Limb (tissue), 2 donors: ENCODE measurements at regions not wholly inside any gene's neighbourhood (a gene's known extent, or its start where the extent isn't known, plus 50 kb on each side); places are given as distances from the start of the nearest gene placed in this dataset.
"Not testable (repeated sequence)": the region's sequence is repeated elsewhere in the genome, so short reads cannot be mapped to it uniquely, and the experiment has no call there.

Source experiments
- DNase-seq, 2 donors: peaks; one replicate each; pipeline ENCODE4 v3.0.0-alpha.2; 2016; ENCODE audit errors: extremely low spot score in 2 of 2

DNA sequence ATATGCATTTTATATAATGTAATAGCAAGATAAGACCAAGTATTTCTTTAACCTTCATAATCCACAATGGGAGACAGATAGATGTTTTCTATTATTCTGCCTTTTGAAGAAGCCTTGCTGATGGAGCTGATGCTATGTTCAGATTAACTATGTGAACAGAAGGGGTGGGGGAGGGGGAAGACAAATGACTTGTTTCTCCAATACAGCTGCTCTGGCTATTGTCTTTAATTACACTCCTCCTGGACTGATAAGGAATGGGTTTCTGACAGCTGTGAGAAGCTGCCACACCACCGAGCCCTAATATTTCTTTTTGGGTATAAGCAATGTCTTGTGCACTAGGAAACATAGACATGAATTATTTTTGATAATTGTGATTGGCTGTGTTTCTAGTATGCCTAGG, 62.0 kb downstream of the CAVIN4 start:
- DNase-seq, result no peak

DNA sequence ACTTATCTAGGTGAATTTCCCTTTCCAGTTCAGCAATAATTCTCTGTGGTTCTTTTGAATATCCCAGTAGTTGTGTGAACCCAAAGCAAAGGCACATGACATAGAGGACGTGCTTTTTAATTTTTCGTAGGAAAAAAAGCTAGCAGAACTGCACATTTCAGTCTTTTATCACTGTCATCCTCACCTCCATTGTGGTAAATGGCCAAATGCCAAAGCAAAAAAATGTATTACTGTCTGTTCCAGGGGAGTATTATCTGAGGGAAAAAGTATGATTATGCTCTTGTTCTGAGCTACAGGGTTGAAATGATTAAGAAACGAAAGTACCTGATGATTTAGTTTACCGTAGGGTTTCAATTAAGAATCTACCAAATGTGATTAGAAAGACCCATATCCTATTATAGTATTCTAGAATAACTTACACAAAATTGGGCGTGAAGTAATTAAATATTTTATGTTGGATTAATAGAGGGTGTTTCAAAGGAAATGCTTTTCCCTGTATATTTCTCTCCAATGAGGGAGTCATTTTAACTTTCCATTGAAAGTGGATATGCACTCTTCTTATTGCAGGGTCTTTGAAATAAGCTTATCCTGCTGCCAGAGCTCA, 62.7 kb downstream of the CAVIN4 start:
- DNase-seq, result no peak

DNA sequence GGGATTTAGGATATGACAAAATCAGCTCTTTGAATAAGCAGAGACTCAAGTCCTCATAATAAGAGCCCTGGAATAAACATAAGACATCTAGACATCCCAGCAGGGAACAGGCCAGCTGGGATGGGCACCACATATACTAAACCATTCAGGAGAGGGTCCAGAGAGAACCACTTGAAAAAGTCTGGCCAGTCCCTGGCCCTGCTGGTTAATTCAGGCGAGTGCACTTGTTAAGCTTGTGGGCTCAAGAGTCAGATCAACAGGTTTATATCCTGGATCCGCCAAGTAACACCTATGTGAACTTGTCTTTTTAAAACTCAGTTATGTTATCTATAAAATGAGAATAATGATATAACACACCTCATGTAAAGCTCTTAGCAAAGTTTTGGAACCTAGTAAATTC, 63.3 kb downstream of the CAVIN4 start:
- no peak for DNase-seq

DNA sequence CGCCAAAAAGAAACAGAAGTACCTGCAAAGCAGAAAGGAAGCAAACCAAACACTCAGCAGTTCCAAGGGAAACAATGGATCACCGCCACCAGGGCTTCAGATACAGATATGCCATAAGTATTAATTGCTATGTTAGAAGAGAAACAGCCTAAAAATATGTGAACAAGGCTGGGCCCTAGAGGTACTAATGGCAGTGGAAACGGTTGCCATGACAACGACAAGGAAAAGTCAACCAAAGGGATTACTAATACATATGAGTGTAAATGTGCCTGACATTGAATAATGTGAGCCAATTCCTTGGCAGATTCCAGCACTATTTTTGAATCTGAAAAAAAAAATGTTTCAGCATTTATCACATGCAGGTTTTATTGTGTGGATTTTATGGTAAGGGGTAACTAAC, 75.0 kb downstream of the CAVIN4 start:
- DNase-seq, result no peak

DNA sequence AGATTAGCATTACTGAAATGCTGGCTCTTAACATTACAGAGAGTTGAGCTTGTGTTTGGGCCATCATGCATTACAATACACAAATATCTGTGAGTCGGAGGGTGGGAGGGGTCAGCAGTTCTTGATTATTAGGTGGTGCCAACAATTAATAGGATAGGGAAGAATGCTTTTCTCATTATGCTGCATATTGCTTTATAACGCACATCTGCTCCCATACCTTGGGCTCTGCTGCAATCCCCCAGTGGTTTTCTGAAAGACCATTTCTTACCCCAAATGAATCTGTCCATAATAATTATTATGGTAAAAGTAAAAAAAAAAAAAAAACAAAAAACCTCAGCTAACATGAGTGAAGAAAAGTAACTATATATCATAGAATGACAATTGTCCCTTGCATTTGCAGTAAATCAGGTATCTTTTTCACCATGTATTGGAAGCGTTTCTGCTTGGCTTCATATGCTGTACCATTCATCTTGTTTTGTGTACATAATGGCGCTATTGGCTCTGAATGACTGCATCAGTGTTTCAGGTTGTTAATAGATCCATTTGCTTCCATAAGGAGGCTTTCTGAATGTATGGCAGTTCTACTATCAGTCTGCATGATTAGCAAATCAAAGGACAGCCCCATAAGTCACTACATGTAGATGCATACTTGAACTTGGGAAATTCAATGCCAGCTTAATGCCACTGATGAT, 75.9 kb downstream of the CAVIN4 start:
- DNase-seq, result no peak

DNA sequence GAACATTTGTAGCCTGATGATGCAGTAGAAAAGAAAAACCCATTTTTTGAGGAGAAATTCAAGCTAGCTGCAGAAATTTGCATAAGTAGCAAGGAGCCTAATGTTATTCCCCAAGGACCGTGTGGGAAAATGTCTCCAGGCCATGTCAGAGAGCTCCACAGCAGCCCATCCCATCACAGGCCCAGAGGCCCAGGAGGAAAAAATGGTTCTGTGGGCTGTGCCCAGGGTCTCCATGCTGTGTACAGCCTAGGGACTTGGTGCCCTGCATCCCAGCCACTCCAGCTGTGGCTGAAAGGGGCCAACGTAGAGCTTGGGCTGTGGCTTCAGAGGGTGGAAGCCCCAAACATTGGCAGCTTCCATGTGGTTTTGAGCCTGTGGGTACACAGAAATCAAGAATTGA, 79.0 kb downstream of the CAVIN4 start:
- DNase-seq, result not testable (repeated sequence)

DNA sequence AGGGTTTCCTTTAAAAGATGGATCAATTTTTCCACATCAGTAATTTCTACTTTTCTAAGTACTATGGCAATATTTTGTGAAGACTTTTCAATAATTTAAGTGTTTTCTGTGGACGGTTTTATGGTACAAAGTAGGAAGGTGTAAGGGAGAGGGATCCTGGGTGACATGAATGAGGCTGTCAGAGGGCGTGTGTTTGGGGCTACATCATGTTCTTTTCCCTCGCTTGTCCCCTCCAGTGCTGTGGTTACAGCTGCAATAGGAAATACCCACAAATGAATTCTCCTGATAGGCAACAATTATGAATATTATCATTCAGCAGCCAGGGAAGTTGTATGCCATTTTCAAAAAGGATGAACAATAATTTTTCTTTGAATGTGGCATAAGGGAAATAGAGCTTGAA, 83.8 kb downstream of the CAVIN4 start:
- DNase-seq, result no peak

DNA sequence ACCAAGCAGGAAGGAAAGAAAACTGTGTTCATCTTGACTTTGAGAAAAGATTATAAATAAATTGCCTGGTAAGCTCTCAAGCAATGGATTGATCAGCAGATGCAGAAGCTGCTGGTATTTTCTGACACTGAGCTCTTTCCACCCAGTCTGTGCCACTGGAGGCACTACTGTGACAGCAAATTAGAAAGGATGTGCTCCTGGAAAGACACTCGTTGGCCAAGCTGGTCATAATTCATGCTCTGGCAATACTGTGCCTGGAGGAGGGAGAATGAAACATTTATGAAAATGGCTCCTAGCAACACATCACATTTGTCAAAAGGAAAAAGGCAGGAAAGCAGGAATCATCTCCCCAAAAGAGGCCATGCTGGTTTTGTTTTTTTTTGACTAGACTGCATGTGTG, 84.2 kb downstream of the CAVIN4 start:
- no peak for DNase-seq

DNA sequence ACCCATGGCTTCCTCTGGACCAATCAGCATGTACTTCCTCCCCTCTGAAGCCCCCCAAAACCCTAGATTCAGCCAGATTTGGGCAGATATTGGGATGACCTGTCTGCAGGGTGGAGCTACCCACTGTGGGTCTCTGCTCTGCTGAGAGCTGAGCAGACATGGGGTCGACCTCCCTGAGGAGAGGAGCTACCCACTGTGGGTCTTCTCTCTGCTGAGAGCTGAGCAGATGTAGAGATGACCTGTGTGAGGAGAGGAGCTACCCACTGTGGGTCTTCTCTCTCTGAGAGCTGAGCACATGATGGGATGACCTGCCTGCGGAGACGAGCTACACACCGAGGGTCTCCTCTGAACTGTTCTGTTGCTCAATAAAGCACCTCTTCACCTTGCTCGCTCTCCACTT, 89.6 kb downstream of the CAVIN4 start:
- DNase-seq, result no peak

DNA sequence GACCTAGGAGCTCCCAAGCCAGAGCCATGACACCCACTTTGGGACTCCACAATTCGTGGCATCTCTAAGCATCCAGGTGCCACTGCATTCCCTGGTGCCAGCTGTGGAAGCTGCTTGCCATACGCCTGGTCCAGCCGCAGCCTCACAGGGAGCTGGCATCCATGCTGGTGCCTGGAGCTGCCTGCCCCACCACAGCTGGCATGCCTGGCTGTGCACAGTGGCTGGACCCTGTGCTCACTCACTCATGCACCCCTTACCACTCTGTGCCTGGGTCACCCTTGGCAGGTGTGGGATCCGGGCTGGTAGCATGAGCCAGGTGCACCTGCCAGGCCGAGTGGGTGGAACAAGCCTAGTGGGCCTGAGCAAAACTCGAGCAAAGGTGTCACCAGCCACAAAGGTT, 90.1 kb downstream of the CAVIN4 start:
- DNase-seq, result no peak

DNA sequence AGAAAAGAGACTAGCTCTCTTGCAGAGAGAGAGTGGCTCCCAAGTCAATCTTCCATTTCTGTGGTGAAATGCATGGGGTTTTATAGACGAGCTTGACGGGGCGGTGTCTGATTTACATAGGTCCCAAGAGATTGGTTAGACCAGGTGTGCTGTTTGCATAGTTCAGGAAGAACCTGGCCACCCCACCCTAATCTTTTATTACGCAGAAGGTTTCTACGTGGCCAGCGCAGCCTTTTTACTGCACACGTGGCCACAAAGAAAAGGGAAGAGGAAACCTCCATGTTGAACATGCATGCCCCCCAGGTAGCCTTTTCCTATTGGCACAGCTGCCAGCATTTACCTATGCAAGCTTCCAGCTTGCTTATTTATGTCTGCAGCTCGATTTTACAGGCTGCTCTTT, 92.1 kb downstream of the CAVIN4 start:
- no peak for DNase-seq

DNA sequence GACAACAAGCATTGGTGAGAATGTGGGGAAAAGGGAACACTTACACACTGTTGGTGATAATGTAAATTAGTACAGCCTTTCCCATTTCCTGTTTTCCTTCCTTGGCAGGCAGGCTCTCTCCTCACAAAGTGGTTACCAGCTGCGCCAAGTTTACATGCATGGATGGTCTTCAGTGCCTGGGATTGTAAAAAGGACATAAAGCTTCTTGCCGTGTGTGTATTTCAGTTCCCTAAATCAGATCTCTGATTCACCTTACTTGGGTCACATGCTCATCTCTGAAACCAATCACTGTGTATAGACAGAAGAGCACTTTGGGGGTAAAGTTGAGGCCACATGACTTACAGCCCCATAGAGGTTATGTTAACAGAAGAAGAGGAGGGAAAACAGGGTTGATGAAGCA, 92.8 kb downstream of the CAVIN4 start:
- DNase-seq, result no peak

DNA sequence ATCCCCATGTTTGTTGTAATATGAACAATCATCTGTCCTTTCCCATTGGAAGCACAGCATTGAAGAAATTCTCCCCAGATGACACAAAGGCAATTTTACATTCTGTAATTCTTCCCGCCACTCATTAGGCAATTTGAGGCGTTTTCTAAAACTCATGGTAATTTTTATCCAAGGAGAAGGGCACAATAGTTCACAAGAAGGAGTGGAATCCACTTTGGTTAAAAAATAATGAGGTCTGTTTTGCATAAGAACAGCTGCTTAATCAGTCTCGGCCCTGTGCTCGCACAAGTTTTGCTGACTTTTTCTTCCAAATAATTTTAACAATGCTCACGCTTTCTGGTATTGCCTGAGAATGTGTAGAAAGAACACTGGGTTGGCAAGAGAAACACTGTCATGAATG, 94.0 kb downstream of the CAVIN4 start:
- peak in 1 of 2 donors; percentile 5 for DNase-seq

DNA sequence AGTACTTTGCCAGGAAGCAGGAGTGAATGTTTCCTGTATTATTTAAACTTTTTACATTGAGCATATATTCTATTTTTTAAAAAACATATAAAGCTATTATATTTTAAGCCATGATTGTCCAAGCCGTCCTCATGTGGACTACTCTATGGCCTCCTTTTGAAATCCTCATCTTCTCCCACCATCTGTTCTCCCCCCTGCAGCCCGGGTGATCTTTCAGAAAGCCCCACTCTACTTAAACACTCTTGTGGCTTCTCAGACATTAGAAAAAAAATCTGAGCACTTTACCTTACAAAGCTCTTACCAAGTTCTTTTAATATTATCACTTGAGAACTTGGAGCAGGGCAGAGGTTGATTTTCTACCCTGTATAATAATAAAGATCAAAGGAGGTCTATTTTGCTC, 95.4 kb downstream of the CAVIN4 start:
- DNase-seq, result no peak

DNA sequence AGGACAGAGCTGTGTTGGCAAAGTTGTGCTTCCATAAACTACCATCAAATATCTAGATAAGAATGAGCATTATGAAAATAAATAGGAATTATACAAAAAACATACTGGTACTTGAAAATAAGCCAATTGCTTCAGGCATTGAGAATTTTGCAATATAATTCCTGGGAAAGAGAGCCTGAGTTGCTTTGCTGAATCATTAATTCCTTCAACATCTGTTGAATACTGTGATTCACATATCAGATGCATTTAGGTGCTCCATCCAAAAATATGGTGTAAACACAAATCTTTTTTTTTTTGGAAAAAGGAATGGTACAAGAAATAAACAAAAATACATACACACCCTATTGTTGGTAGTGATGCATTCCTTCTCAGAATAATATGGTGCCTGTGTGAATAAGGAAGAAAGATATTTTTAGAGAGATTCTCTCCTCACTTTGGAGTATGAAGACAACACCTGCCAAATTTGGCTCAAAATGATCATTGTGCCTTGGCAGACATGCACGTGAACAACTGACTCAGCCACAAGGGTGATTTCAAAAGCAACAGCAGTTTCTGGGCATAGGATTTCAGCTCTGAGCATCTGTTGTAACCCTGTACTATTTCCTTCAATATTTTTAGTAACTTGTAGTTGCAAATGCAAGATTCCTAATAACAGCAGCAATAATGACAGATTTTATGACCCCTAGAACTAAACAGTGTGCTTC, 96.7 kb downstream of the CAVIN4 start:
- DNase-seq, result peak in 1 of 2 donors; percentile 42

DNA sequence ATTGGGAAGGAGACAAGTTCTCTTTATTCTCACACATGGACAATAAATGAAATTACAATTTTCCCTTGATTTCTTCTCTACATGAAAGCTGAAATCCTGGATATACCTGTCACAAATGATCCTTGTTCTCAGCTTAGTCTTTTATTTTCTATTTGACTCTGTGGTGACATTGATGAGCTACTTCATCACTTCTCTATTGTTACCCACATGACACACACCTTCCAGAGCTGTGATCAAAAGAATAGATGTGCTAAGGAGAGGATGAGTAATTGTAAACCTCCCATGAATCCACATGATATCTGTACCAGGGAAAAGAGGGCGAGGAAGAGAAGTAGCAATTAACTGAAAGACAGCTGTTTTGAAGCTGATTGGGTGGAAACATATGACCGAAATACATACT, 102.0 kb downstream of the CAVIN4 start:
- no peak for DNase-seq

DNA sequence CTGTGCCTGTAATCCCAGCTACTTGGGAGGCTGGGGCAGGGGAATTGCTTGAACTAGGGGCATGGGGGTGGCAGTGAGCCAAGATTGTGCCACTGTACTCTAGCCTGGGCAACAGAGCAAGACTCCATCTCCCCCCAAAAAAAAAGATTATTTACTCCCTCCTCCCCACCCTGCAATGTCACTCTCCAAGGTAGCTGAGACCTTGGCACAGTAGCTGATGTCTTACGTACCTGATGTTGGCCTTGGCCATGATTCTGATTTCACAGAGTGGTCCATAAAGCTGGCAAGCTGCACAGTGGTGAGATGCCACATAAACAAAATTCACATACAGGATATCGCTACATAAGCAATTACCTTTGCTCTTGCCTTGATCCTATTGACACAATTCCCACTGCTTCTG, 108.5 kb downstream of the CAVIN4 start:
- DNase-seq, result no peak

DNA sequence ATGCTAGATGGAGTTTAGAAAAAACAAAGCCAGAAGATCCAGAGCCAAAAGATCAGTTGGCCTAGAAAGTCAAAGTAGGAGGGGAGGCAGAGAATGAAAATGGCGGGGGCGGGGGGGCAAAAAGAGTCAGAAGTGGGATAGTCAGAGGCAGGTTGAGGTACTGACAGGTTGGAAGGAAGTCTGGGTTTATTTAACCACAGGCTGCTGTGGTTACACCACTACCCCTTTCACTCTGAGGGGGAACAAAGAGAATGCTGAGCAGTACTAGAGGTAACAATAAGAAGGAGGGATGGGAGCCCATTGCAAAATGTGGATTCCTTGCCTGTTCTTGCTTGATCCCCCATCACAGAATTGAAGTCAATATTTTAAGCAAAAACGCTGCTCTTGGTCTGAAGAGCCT, 111.8 kb downstream of the CAVIN4 start:
- DNase-seq, result no peak

DNA sequence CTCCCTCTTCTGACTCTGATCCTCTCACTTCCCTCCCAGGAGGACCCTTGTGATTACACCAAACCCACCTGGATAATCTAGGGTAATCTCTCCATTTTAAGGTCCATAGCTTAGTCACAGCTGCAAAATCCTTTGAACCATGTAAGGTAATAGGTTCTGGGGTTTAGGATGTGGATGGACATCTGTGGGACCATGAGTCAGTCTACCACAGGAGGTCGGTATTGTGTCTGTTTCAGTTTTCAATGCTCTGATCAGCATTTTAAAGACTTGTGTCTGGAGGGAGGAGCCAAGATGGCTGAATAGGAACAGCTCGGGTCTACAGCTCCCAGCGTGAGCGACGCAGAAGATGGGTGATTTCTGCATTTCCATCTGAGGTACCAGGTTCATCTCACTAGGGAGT, 112.6 kb downstream of the CAVIN4 start:
- DNase-seq, result no peak

DNA sequence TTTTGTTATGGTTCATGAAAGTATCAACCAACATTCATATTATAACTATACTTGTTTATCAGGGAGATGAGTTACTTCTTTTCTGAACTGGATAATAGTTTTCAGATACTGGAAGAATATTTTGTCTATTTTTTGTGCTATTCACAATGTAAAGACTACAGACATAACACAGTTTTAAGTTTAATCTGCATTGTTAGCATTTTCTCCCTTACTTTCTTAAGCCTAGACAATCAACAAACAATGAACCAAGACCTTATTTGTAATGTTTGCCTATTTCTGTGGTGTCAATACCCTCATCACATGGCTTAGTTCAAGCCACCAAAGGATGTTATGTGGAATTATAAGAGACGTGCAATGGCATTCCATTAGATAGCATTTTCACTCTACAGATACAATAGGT, 119.5 kb downstream of the CAVIN4 start:
- DNase-seq, result no peak

DNA sequence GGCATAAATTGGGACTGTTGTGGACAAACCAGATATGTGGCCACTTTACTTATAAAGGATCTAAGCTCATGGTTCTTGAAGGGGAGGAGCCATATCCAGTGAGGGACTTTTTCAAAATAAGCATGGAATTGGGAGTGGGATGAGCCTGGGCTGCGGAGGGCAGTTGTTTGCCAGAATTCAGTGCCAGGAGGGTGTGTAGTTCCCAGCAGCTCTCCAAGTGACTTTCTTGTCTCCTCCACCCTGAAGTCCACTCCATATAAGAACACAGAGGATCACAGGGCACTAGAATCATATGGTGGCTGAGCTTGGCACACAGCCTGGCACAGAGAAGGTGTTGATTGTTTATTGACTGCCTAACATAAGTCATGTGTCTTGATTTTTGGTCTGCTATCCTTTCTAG, 121.1 kb downstream of the CAVIN4 start:
- no peak for DNase-seq

DNA sequence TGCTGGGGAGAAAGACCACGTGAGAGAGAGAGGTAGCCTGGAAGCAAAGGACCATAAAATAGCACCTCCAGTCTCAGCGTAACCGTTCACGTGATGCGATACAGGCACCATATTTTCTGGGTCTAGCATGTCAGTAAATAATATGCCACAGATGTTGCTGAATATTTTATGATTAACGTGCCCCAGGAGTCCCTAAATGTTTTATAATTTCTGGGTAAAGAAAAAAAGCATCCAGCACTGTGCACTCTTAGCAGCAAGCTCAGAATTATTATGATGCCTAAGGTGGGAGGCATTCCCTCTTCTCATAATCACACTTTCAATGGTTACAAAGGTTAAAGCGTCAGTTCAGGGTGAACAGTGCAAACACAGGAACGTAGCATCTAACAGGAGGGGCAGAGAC, 121.8 kb downstream of the CAVIN4 start:
- no peak for DNase-seq

DNA sequence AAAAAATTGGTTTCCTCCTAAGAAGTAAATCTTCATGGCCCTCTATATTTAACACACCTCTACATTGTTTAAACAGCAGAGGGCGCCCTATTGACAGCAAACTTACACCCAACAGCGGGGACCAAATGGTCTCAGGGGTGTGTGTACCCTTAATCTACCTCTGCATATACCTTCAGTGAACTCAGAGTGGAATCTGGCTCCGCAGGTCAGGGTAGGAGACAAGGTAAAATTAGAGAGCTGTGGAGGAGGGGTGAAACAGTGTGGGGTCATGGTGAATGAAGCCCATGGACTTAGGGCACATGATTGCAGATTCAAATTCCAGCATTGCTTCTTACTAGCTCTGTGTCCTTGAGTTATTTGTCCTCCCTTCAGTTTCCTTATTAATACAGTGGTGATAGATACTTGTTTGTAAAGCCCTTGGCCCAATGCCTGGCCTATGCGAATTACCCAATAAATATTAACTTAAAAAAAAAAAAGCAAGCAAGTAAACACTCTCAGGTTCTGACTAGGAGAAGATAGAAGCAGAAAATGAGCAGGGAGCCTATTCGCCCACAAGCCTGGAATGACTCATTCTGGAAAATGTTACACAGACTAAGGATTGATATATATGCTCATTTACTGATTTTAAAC, 122.9 kb downstream of the CAVIN4 start:
- no peak for DNase-seq
